ENCODE measurements at regions not wholly inside any gene's neighbourhood (a gene's known extent, or its start where the extent isn't known, plus 50 kb on each side); places are given as distances from the start of the nearest gene placed in this dataset.

DNA sequence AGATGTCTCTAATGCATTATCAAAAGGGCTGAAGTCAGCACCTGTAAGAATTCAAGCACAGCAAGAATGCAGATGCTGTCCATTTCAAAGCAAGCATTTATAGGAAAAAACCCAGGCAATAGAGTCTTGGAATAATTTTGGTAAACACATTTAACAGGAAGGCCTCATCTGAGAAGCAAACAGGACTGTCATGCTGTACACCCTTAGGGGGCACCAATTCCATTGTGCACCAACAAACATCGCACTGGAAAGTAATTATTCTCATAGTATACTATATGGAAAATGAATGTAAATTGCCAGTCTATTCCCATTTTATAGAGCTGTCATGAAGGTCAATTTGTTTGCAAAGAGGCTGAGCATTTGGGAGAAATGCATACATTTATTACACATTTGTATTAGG is 247.3 kb upstream of the SUCLG2 start:
- DNase-seq (ENCODE audit: low read depth in 1 of 2, low spot score in 1 of 2): no peak
- Histone ChIP-seq H3K4me3 (replicated peaks; ENCODE audit: insufficient read depth, low read length) (no peak overlapping the region), H3K27me3 (ENCODE audit: insufficient read depth, poor library complexity, severe bottlenecking) (no peaks in the 10 kb centered on the region), H3K27ac (replicated peaks) (no peak overlapping the region)
- TF ChIP-seq POLR2AphosphoS5 (IDR thresholded peaks at IDR 0.05; ENCODE audit: low read depth) (no peak), GABPA (IDR thresholded peaks at IDR 0.05; ENCODE audit: low read depth) (no peak), SPI1 (IDR thresholded peaks at IDR 0.05; ENCODE audit: borderline replicate concordance, low read depth) (no peak)
- TF ChIP-seq, protein P1, sequence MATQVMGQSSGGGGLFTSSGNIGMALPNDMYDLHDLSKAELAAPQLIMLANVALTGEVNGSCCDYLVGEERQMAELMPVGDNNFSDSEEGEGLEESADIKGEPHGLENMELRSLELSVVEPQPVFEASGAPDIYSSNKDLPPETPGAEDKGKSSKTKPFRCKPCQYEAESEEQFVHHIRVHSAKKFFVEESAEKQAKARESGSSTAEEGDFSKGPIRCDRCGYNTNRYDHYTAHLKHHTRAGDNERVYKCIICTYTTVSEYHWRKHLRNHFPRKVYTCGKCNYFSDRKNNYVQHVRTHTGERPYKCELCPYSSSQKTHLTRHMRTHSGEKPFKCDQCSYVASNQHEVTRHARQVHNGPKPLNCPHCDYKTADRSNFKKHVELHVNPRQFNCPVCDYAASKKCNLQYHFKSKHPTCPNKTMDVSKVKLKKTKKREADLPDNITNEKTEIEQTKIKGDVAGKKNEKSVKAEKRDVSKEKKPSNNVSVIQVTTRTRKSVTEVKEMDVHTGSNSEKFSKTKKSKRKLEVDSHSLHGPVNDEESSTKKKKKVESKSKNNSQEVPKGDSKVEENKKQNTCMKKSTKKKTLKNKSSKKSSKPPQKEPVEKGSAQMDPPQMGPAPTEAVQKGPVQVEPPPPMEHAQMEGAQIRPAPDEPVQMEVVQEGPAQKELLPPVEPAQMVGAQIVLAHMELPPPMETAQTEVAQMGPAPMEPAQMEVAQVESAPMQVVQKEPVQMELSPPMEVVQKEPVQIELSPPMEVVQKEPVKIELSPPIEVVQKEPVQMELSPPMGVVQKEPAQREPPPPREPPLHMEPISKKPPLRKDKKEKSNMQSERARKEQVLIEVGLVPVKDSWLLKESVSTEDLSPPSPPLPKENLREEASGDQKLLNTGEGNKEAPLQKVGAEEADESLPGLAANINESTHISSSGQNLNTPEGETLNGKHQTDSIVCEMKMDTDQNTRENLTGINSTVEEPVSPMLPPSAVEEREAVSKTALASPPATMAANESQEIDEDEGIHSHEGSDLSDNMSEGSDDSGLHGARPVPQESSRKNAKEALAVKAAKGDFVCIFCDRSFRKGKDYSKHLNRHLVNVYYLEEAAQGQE (IDR thresholded peaks at IDR 0.05; ENCODE audit: insufficient replicate concordance, low read depth): no peak
- TF ChIP-seq, protein P2, sequence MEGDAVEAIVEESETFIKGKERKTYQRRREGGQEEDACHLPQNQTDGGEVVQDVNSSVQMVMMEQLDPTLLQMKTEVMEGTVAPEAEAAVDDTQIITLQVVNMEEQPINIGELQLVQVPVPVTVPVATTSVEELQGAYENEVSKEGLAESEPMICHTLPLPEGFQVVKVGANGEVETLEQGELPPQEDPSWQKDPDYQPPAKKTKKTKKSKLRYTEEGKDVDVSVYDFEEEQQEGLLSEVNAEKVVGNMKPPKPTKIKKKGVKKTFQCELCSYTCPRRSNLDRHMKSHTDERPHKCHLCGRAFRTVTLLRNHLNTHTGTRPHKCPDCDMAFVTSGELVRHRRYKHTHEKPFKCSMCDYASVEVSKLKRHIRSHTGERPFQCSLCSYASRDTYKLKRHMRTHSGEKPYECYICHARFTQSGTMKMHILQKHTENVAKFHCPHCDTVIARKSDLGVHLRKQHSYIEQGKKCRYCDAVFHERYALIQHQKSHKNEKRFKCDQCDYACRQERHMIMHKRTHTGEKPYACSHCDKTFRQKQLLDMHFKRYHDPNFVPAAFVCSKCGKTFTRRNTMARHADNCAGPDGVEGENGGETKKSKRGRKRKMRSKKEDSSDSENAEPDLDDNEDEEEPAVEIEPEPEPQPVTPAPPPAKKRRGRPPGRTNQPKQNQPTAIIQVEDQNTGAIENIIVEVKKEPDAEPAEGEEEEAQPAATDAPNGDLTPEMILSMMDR (IDR thresholded peaks at IDR 0.05; ENCODE audit: insufficient read depth, low read length): no peak

DNA sequence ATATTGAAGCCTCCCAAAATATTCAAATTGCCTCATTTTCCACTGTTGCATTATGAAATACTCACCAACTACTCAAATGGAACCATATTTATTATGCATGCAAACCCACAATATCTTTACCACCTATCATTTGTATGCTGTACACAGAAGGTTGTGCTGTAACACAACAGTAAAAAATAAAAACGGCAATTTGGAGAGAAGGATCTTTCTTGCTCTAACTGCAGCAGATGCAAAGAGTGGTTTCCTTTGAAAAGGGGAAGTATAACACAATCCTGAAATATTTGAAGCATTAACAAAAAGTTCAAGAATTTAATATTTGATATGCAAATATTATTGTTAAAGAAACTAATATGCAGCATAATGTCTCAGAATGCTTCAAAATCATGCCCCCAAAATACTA is 244.5 kb upstream of the SUCLG2 start:
- DNase-seq (ENCODE audit: low read depth in 1 of 2, low spot score in 1 of 2): no peak
- H3K27ac ChIP-seq (replicated peaks): no peak overlapping the region
- no peaks in the 10 kb centered on the region for H3K27me3 ChIP-seq (ENCODE audit: insufficient read depth, poor library complexity, severe bottlenecking)
- H3K4me3 ChIP-seq (replicated peaks; ENCODE audit: insufficient read depth, low read length): no peak overlapping the region
- TF ChIP-seq SPI1 (IDR thresholded peaks at IDR 0.05; ENCODE audit: borderline replicate concordance, low read depth): no peak
- TF ChIP-seq, protein P2 (IDR thresholded peaks at IDR 0.05; ENCODE audit: insufficient read depth, low read length): no peak
- TF ChIP-seq, protein P1 (IDR thresholded peaks at IDR 0.05; ENCODE audit: insufficient replicate concordance, low read depth): no peak

DNA sequence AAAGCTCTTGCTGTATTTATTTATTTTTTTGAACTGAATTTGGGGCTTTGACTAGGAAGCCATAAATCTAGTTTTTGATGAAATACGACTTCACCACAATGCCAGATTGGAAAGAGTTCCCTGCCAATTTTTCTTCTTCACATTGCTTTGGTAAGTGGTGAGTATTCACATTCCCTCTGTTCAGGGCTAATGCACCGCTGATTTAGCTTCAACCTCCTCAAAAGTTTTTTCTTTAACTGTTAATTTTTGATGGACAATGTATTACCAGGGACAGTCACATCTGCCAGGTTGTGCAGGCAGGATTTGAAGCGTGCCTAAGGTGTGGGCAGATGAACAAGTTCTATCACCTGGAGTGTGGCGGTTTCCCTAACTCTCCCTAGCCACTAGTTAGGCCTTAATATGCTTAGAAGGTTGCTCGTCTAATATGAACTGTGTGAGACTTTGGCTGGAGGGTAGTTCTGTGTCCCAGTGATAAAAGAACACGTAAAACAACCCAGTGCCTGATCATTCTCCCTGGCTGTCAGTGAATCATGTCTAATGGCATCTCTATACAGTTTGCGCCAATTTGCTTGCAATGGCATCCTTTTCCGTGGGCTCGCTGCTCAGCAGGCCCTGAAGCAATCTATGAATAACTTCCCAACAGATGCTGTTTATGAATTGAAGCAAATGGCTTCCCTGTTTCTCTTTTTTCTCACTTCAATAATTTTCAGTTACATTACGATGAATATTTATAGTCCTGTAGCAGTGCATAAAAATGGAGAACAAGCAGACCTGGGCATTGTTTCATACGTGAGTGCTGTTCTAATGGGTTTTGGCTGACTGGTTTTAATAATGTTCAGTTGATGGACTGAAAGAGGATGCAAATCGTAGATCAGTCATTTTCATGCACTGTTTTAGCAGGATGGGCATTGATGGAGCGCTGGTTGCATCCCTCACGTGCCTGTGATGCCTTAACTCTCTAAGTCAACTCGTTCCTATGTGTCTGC is 243.2 kb upstream of the SUCLG2 start:
- DNase-seq (ENCODE audit: low read depth in 1 of 2, low spot score in 1 of 2): no peak
- Histone ChIP-seq H3K27ac (replicated peaks) (no peak overlapping the region), H3K4me3 (replicated peaks; ENCODE audit: insufficient read depth, low read length) (no peak overlapping the region), H3K27me3 (ENCODE audit: insufficient read depth, poor library complexity, severe bottlenecking) (no peaks in the 10 kb centered on the region)
- TF ChIP-seq, protein P1 (IDR thresholded peaks at IDR 0.05; ENCODE audit: insufficient replicate concordance, low read depth): no peak
- no peak for TF ChIP-seq SPI1 (IDR thresholded peaks at IDR 0.05; ENCODE audit: borderline replicate concordance, low read depth)
- TF ChIP-seq, protein P2 (IDR thresholded peaks at IDR 0.05; ENCODE audit: insufficient read depth, low read length): no peak
- TF ChIP-seq POLR2AphosphoS5 (IDR thresholded peaks at IDR 0.05; ENCODE audit: low read depth): no peak
- no peak for TF ChIP-seq GABPA (IDR thresholded peaks at IDR 0.05; ENCODE audit: low read depth)
